Stimulated activated CD4-positive, alpha-beta T cell treated with anti-CD3 and anti-CD28 coated beads, Interleukin-2, amount 100 ng/mL, for 24 hours (primary cell): ENCODE measurements at regions not wholly inside any gene's neighbourhood (a gene's known extent, or its start where the extent isn't known, plus 50 kb on each side); places are given as distances from the start of the nearest gene placed in this dataset.

Experiments used
- DNase-seq, 2 donors: peaks; one replicate each; pipeline ENCODE4 v3.0.0-alpha.2; 2020

DNA sequence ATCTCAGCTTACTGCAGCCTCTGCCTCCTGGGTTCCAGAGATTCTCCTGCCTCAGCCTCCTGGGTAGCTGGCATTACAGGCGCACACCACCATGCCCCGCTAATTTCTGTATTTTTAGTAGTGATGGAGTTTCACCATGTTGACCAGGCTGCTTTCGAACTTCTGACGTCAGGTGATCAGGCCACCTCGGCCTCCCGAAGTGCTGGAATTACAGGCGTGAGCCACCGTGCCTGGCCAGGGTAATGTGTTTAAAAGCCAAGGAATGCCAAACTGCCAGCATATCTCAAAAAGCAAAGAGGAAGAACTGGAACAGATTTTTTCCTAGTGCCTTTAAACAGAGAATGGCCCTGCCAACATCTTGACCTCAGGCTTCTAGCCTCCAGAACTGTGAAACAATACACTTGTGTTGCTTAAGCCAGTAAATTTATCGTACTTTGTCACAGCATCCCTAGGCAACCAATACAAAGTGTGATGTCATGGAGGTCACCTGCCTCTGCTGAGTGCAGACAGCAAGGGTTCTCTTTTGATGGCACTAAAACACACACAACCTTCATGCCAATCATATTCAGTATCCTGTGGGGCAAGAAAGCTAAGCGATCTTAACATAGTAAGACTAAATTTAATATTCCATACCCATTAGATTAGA lies 858.3 kb upstream of the TMPRSS15 start:
- DNase-seq: no peak

DNA sequence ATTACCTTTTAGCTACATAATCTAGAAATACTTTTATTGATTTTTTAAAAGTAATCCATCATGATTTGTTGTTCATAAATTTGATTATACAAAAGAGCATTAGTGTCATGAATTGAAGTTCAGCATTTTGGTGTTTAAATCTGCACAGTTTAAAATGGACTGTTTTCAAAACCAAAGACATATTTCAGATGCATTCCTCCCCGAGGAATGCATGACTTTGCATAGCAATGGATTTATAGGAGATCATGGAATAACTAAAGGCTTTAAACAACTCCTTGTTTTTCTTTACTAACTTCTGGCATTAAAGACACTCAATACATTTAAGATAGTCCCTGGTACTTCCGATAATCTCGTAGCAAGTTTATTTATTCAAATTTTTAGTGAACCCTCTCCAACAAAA lies 863.1 kb upstream of the TMPRSS15 start:
- no peak for DNase-seq

DNA sequence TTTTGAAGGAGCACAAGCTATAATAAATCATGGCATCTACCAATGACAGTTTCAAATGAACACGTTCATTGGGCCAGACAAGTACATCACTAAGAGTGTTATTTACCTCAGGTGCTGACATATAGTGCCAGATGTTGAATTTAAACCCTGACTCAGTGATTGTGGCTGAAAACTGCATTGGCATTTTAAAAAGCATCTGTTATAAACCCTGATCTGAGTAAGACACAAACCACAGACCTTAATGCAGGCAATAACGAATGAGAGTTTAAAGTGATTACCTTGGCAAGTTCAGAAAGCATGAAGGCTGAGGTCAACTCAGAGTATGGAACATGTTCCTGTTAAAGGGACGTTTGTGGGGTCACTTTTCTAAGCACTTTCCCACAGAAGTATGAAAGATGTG lies 865.1 kb upstream of the TMPRSS15 start:
- no peak for DNase-seq

DNA sequence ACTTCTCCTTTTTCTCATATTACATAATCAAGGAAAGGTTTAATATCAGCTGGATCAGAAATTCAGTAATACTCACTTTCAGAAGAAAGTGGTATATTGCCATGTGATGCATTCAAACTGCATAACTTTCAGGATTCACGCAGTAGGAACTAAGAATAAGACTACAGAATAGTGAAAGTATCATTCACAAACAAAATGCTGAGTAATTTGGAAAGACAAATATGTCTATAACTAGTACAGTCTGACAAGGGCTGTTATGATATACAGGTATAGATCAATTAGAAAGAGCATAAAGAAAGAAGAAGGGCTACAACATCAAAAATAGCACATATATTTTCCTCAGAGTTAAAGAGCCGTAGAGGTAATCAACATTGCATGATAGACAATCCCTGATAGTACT lies 871.5 kb upstream of the TMPRSS15 start:
- DNase-seq: no peak

DNA sequence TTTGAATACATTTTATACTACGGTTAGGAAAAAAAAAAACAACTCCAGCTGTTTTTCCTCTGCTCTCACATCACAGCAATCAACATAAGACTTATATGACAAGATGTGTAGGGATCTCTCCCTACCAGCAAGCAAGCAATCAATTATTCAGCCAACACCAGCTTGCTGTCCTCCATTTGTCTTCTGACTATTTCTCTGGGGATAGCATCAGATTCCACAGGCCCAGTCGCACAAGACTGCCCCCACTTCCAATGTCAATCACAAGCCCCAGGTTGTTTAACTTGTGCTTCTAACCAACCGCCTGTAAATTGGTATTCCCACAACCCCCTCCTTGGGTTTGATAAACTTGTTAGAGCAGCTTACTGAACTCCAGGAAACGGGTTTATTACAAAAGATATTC lies 873.1 kb upstream of the TMPRSS15 start:
- no peak for DNase-seq

DNA sequence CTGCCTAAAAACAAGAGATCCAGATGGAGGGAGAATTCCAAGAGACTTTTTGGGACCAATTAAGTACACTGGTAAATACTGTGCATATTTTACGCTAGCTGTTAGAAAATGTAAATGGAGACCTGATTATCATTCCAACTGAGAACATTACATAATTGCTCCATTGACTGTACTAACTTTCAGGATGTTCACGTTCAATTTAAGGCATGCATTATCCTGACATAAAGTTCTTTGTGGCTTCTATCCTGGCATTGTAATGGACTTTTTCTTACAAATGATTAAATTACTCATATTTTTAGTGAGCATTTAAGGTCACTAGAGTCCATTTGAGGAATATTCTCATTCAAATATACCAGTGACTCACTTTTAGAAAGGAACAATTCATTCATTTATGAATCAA lies 883.3 kb upstream of the TMPRSS15 start:
- no peak for DNase-seq

DNA sequence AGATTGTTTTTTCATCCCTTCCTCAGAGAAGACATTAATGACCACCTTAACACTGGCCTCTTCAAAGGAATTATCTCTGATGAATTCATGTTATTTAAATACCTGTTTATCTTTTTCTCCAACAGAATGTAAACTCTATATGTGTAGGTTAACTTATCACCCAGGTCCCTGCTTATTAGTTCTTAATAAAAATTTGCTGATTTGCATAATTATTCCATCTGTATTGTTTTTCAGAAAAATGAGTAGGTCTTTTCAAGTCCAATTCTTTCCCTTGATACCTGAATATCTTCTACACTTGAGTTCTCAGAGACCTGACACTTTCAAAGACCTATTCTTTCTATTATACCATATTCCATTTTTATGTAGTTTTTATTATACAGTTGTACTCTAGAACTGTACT lies 886.7 kb upstream of the TMPRSS15 start:
- no peak for DNase-seq

DNA sequence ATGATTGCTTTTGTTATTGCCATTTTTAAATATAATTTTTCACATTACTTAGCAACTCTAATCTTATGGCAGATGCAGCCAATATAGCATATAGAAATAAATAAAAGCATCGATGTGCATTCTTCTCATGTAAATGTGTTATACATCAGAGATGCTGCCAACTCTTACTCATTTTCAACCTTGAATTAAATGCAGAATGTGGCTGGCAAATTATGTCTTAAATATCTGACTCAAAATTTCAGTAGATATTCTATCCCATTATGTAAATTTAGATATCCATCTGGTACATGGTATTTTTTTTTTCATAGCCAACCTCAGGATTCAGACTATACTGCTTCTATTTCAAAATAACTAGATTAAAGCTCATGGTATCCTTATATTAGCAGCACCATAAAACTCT lies 916.7 kb upstream of the TMPRSS15 start:
- DNase-seq: no peak

DNA sequence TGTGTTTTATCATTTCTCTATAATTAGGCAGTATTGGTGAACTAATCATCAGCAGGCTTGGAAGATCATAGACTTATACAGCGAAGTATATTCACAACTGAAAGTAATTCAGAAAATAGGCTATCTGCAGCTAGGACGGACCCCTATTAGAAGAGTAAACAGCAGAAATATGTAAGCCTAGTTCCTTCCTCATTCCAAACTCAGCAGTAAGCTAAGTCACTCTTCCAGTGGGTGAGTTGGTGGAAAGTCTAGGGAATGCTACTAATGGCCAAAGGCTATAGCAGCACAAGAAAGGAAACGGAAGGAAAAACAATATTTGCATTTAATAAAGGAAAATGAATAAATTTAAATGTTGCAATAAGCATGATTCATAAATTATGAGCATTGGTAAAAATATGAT lies 918.1 kb upstream of the TMPRSS15 start:
- DNase-seq: no peak

DNA sequence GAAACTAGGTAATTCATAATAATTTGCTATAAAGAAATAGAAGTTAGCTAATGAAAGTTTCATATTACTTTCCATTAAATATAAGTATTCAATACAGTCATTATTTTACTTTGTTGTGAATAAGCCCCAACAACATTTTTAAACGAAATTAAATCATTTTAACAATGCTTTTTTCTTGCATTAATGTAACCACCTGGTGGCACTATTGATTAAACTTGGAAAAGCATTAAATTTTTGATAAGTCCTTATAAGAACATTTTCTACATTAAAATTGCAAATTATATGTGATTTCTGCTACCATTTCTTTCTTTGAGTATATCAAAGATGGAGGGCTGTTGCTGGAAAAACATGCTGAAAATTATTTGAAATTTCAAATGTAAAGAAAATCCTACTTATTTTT lies 918.8 kb upstream of the TMPRSS15 start:
- DNase-seq: no peak

DNA sequence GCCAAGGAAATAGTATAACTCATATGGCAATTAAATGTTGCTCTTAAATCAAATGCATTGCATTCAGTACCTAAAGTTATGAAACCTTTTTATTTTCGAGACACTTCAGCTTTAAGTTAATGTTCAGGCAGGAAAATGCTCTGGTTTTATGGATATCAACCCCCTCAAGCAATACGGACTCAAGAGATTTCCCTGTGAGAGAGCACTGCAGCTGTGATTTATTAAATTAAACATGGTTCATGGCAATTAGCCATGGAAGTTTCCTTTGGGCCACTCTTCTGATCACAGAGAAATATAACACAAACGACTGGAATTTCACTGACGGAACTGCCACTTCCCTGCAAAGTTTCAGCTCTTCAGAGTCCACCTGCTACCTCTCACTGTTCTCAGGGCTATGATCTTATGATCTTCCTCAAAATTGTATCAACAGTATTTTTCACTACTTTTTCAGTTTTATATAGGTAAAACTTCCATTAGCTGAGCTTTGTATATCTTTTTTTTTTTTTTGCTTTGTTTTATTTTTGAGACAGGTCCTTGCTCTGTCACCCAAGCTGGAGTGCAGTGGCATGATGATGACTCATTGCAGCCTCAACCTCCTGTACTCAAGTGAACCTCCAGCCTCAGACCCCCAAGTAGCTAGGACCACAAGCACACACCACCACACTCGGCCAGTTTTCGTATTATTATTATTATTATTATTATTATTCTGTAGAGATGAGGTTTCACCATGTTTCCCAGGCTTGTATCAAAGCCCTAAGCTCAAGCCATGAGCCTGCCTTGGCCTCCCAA lies 923.1 kb upstream of the TMPRSS15 start:
- no peak for DNase-seq

DNA sequence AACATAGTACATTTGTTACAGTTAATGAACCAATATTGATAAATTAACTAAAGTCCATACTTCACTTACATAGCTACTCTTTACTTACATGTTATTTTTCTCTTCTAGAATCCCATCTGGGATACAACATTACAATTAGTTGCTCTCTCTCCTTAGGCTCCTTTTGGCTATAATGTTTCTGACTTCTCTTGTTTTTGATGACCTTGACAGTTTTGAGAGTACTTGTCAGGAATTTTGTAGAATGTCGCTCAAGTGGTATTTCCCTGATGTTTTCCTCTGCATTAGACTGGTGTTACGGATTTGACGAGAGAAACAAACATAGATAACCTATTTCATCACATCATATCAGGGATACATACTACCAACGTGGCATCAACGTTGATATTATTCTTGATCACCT lies 925.4 kb upstream of the TMPRSS15 start:
- no peak for DNase-seq

DNA sequence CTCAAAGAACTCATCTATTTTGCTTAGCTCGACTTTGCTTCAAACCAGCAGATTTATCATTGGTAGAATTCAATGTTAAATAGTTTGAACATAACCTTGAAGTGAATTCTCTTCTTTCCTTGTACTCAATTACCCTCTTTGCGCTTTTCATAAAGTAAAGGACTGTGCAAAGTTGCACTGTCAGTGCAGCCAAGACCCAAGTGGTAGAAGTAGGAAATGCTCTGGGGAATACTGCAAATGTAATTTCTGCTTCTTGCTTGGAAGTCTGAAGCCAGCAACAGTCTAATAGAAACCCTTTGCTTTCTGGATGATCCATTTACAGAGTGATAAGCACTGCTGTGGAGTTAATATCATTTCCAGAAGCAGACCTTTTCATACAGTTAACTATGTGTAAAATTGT lies 936.7 kb upstream of the TMPRSS15 start:
- no peak for DNase-seq

DNA sequence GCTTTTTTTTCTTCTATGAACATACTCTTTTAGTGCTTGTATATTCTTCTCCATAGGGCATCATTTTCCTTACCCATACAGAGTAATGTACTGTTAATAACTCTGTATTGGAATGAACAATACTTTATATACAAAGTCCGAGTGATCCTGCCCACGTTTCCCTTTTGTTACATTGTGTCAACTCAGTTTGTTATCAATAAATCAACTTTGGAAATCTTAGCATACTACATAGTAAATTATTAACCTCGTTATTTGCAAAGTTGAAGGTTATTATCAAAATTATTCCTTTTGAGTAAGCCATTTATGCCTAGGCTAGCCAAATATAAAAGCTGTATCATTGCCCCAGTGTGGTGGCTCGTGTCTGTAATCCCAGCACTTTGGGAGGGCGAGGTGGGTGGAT lies 937.4 kb upstream of the TMPRSS15 start:
- DNase-seq: no peak

DNA sequence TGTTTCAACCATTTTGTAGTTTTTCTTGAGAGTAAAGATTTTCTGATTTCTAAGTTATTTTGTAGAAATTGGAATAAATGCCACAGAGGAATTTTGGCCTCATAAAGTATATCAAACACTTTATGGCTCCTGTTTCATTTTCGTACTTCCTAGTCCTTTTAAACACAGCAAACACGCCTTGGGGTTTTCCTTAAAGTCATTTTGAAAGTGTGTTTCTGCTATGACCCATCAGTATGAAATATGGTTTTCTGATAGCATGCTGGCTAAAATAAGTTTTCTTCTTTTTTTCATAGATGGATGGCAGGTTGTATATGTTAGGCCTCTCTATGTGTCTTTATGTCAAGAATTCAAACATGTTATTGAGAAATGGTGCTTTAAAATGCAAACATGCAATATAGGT lies 940.1 kb upstream of the TMPRSS15 start:
- DNase-seq: no peak

DNA sequence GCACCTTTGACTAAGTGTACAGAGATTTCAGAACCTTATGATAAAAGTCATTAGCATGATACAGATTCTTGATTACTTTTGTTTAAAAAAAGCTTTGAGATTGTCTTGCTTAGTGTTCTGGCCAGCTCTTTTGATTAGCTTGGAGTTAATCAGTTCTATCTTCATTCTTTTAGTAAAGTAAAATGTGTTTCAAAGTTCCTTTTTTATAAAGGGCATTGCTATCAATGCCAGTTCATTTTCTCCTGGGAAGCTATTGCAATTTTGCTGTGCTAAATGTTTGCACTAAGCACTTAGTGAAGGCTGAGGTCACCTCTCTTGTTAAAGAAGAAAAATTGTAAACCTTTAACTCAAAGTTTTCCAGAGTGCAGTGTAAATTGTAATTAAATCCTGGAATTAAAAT lies 946.7 kb upstream of the TMPRSS15 start:
- no peak for DNase-seq

DNA sequence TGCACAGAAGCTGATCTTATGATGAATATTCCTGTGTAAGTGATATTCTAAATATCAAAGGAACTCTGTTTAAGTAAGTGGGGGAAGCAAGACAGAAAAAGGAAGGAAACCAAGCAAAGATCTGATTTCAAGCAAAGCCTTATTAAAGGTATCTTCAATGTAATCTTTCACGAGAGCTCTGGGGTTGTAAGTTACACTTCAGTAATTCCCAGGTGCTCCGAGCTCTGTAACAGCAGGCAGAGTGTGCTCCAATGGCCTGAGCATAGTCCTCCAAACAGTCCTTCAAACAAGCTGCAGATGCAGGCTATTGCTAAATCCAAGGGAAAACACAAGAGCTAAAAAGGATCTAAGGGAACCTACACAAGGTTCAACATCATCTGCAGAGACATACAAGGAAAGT lies 949.7 kb upstream of the TMPRSS15 start:
- no peak for DNase-seq

DNA sequence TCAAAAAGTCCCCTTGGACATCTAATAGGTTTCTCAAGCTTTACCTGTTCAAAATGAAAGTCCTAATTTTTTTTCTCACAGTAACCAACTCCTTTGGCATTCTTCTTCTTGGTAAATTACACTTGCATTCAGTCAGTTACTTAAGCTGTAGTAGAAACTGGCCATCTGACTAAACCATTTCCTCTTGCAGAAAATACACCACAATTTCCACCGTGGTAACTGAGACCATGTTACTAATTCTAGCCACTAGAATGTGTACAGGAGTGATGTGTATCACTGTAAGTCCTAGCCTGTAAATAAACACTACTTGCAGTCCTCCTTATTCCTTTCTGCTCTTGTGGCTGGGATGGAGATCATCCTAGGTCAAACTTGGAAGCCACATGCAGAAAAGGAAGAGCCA lies 965.4 kb upstream of the TMPRSS15 start:
- DNase-seq: no peak

DNA sequence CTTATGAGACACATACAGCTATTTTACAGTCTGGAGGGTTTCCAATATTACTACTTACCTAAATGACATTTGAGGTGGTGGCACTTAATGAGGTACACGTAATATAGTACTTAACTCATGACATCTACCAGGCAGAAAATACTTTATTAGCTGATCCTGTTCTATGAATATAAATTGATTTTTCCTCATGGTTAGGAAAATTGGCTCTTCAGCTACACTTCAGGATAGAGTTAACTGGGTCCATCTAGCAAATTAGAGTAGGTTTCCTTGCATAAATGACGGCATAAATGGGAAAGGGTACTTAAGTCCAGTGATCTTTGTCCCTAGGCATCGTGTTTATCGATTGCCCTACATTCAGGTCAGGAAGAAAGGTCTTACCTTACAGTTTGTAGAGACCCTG lies 988.8 kb upstream of the TMPRSS15 start:
- DNase-seq: no peak

DNA sequence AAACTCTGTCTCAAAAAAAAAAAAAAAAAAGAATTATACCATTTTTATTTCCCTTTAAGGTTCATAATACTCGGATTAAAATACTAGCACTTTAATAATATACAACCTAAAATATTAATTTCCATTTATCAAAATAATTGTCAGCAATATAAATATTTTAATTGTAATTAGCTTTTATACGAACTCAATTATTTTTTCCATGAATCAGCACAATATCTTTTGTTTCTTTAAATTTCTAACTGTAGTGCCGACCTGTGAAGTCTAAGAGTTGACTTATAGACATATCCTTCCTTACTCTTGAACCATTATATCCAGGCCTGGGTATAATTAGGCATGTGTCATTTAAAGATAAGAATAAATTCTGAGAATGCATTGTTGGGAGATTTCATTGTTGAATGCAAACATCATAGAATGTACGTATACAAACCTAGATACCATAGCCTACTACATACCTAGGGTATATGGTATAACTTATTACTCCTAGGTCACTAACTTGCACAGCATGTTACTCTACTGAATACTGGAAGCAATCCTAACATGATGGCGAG lies 996.7 kb upstream of the TMPRSS15 start:
- no peak for DNase-seq

DNA sequence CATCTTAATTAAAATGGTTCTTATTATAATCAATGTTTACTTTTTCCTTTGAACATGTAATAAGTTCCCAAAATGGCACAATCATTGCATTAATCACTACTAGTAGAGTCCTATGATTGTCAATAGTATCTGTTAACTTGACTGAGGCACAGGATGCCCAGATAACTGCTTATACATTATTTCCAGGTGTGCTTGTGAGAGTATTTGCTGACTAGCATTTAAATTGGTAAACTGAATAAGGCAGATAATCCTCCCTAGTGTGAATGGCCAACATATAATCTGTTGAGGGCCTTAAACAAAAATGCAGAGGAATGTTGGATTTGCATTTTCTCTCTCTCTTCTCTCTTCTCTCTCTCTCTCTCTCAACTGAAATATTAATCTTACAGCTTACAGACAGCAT lies 999.3 kb upstream of the TMPRSS15 start:
- no peak for DNase-seq

DNA sequence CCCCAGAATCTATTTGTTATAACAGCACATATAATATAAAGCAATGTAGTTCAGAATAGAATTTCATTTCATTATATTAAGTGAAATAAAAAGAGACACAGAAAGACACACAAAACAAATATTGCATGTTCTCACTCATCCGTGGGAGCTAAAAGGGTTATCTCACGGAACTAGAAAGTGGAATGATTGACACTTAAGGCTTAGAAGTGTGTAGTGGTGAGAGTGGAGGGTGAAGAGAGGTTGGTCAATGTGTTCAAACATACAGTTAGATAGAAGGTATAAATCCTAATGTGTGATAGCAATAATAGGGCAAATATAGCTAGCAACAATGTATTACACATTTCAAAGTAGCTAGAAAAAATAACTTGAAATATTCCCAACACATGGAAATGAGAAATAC lies 1001.7 kb upstream of the TMPRSS15 start:
- DNase-seq: no peak

DNA sequence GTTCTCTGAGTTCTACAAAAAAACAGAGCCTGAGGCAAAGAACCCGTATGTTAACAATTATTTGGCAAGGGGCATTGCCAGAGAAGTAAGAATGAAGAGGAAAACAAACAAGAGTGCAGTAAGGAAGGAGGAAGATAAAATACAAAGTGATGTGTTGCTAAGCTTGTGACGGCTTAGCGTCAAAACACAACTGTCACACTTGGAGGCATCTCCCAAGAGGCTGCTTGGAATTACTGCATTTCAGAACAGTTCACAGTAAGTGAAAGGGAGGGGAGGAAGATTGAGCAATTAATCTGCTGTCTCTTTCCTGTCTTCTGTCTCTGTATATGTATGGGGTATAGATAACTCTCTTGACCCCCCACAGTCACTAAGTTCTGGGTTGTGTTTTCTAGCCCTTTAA lies 1017.0 kb upstream of the TMPRSS15 start:
- no peak for DNase-seq

DNA sequence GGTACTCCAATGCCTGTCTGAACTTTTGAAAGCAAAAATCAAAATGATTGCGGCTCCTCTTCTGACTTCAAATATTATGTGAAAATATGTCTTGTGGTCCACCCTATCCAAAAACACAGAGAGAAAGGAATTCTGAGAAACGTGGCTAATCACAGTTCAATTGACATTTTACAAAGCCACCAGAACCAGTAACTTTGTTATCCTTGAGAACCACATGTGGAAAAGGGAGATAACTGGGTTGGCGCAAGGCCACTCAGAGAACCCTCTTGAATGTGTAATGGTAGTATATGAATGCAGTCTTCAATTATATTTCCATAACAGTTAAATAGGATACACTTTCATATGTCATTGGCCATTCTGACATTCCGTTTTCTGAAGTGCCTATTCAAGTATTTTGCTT lies 1030.0 kb upstream of the TMPRSS15 start:
- no peak for DNase-seq
